ENCODE measurements at regions not wholly inside any gene's neighbourhood (a gene's known extent, or its start where the extent isn't known, plus 50 kb on each side); places are given as distances from the start of the nearest gene placed in this dataset.

- Histone ChIP-seq H3K36me3 (replicated peaks; ENCODE audit: low read depth, low read length) (no peaks in the 10 kb centered on the region), H2AFZ (ENCODE audit: low read depth, low read length) (no peak overlapping the region), H3K79me2 (ENCODE audit: low read length) (no peaks in the 10 kb centered on the region), H3K27ac (ENCODE audit: low read length) (no peak overlapping the region), H3K4me1 (ENCODE audit: low read length) (no peaks in the 10 kb centered on the region), H3K4me2 (ENCODE audit: low read length) (no peak overlapping the region), H3K9ac (ENCODE audit: low read length) (no peak overlapping the region), H3K27me3 (ENCODE audit: low read depth, low read length) (no peaks in the 10 kb centered on the region), H3K9me3 (ENCODE audit: insufficient read depth, low read length) (no peaks in the 10 kb centered on the region), H3K4me3 (ENCODE audit: low read length) (no peak overlapping the region), H4K20me1 (ENCODE audit: insufficient read depth, low read length) (no peaks in the 10 kb centered on the region)
- TF ChIP-seq EZH2phosphoT487 (IDR thresholded peaks at IDR 0.05; ENCODE audit: low read depth) (no peak), CTCF (IDR thresholded peaks at IDR 0.05; ENCODE audit: low read depth, low read length) (no peak)
Observed at GRCh38 chr5:2208239-2208544, 325.5 kb upstream of the IRX4 start.

DNA sequence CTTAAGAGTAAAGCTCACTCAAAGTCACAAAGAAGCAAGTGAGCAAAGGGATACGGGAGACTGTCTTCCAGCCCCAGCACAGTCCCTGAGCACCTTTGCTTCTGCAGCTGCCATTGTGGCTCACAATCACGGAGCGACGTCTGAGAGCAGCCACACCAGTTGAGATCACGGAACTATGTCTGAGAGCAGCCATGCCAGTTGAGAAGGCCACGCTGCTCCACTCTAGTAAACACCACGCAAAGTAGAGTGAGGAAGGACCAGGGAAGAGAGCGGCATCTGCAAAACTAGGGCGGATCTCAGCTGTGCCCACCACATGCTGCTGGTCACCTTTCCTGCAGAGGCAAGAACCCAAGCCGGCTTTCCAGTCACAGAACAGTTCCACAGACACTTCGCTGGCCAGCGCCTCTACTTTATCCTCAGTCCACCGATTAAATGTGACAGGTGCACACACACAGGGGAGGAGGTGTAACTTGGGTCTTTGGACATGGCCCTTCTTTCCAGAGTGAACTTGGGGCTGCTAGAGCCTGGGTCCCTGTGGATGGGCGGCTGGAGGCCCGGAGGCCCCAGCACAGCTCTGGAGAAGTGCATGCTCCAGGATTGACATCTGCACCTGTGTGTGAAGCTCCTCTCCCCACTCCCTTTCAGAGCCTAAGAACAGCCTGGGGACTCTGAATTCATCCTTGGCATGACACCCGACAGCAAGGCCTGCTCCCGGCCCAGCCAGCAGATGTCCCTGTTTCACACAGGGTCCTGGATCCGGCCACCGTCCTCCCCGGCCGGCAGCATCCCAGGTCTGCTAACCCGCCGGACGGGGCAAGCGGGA, 324.9 kb upstream of the IRX4 start:
- H3K9ac ChIP-seq (ENCODE audit: low read length) = no peak overlapping the region
- no peaks in the 10 kb centered on the region for H3K27me3 ChIP-seq (ENCODE audit: low read depth, low read length)
- H3K27ac ChIP-seq (ENCODE audit: low read length) = no peak overlapping the region
- no peak for TF ChIP-seq EZH2phosphoT487 (IDR thresholded peaks at IDR 0.05; ENCODE audit: low read depth)
- TF ChIP-seq CTCF (IDR thresholded peaks at IDR 0.05; ENCODE audit: low read depth, low read length) = no peak
- H3K9me3 ChIP-seq (ENCODE audit: insufficient read depth, low read length) = no peaks in the 10 kb centered on the region
- no peak overlapping the region for H3K4me2 ChIP-seq (ENCODE audit: low read length)
- no peaks in the 10 kb centered on the region for H3K36me3 ChIP-seq (replicated peaks; ENCODE audit: low read depth, low read length)
- no peak overlapping the region for H2AFZ ChIP-seq (ENCODE audit: low read depth, low read length)
- H3K4me3 ChIP-seq (ENCODE audit: low read length) = no peak overlapping the region
- no peaks in the 10 kb centered on the region for H3K4me1 ChIP-seq (ENCODE audit: low read length)
- H4K20me1 ChIP-seq (ENCODE audit: insufficient read depth, low read length) = no peaks in the 10 kb centered on the region
- H3K79me2 ChIP-seq (ENCODE audit: low read length) = no peaks in the 10 kb centered on the region

DNA sequence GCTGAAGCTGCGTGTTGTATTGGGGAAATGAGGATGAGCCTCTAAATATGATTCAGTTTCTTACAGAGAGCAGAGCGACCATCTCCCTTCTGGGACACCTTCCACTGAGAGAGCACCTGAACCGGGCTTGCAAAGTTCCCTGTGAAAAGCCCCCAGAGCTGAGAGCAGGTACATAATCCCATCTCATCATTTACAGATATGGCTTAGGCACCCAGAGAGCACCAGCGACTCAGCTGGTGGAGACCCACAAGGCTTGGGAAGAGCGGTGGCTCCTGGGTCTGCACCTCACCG, 324.3 kb upstream of the IRX4 start:
- Histone ChIP-seq H3K4me1 (ENCODE audit: low read length) (no peaks in the 10 kb centered on the region), H3K79me2 (ENCODE audit: low read length) (no peaks in the 10 kb centered on the region), H3K36me3 (replicated peaks; ENCODE audit: low read depth, low read length) (no peaks in the 10 kb centered on the region), H3K9me3 (ENCODE audit: insufficient read depth, low read length) (no peaks in the 10 kb centered on the region), H2AFZ (ENCODE audit: low read depth, low read length) (no peak overlapping the region), H3K4me2 (ENCODE audit: low read length) (no peak overlapping the region), H3K4me3 (ENCODE audit: low read length) (no peak overlapping the region), H3K27me3 (ENCODE audit: low read depth, low read length) (no peaks in the 10 kb centered on the region), H3K9ac (ENCODE audit: low read length) (no peak overlapping the region), H4K20me1 (ENCODE audit: insufficient read depth, low read length) (no peaks in the 10 kb centered on the region), H3K27ac (ENCODE audit: low read length) (no peak overlapping the region)
- TF ChIP-seq CTCF (IDR thresholded peaks at IDR 0.05; ENCODE audit: low read depth, low read length) (no peak), EZH2phosphoT487 (IDR thresholded peaks at IDR 0.05; ENCODE audit: low read depth) (no peak)

DNA sequence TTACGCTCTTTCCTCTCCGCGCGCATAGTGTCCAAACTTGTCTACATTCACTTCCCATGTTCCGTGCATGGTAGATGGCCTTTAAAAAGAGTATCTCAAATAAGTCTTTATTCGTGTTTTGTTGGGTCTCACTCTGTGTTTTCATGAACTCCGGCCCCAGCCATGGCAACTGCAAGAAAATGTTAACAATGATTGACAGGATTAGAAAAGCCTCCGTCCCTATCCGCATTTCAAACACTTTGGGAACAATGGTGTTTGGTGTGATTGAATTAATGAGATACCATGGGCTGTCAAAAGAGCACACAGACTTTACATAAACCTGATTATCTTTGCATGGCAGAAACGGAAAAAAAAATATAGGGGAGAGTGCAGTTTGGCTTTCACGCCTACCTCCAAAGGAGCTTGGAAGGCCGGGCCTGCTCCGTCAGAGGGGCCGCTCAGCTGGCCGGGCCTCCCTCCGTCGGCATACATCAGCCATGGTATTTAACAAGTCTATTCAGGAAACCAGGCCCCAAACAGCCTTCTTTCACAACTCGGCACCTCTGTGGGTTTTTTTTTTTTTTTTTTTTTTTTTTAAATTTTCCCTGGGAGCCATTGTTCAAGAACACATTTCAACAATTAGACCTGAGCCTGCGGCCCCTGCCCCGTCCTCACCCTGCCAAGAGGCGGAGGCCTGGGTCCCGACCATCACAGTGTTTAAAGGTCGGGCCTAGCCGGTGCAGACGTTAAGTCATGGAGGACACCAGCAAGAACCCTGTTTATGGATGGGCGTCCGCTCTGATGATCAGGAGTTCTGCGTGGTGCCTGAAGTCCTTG, 323.8 kb upstream of the IRX4 start:
- Histone ChIP-seq H3K36me3 (replicated peaks; ENCODE audit: low read depth, low read length) (no peaks in the 10 kb centered on the region), H3K27me3 (ENCODE audit: low read depth, low read length) (no peaks in the 10 kb centered on the region), H4K20me1 (ENCODE audit: insufficient read depth, low read length) (no peaks in the 10 kb centered on the region), H3K79me2 (ENCODE audit: low read length) (no peaks in the 10 kb centered on the region), H3K4me2 (ENCODE audit: low read length) (no peak overlapping the region), H3K4me3 (ENCODE audit: low read length) (no peak overlapping the region), H3K9ac (ENCODE audit: low read length) (no peak overlapping the region), H3K27ac (ENCODE audit: low read length) (no peak overlapping the region), H3K4me1 (ENCODE audit: low read length) (no peaks in the 10 kb centered on the region), H3K9me3 (ENCODE audit: insufficient read depth, low read length) (no peaks in the 10 kb centered on the region), H2AFZ (ENCODE audit: low read depth, low read length) (no peak overlapping the region)
- TF ChIP-seq EZH2phosphoT487 (IDR thresholded peaks at IDR 0.05; ENCODE audit: low read depth) (no peak), CTCF (IDR thresholded peaks at IDR 0.05; ENCODE audit: low read depth, low read length) (no peak)

Data from OCI-LY3 (cell line).